ENCODE measurements at regions not wholly inside any gene's neighbourhood (a gene's known extent, or its start where the extent isn't known, plus 50 kb on each side); places are given as distances from the start of the nearest gene placed in this dataset.

- H3K4me2 ChIP-seq (ENCODE audit: extremely low read depth, insufficient read depth, low read length): no peak overlapping the region
- peaks cover 4% of the 10 kb centered on the region for H3K4me1 ChIP-seq (ENCODE audit: control insufficient read depth, extremely low read depth, insufficient read depth, low read length)
- no peaks in the 10 kb centered on the region for H3K79me2 ChIP-seq (ENCODE audit: control insufficient read depth, insufficient read depth, low read length)
- H3K9me3 ChIP-seq (ENCODE audit: control insufficient read depth, insufficient read depth, low read depth, low read length): no peaks in the 10 kb centered on the region
- H3K4me3 ChIP-seq (replicated peaks in 1 of 4; ENCODE audit: control extremely low read depth in 1 of 4, insufficient read depth in 1 of 4, low read depth in 3 of 4, low read length in 4 of 4): no peak overlapping the region
- no peaks in the 10 kb centered on the region for H3K27me3 ChIP-seq (ENCODE audit: control insufficient read depth, insufficient read depth, low read length)
- no peak for TF ChIP-seq EZH2 (IDR thresholded peaks at IDR 0.05; ENCODE audit: low read length, missing control alignments)
- no peak for TF ChIP-seq CTCF (conservative IDR thresholded peaks at IDR 0.05 in 1 of 2, IDR thresholded peaks at IDR 0.05 in 1 of 2; ENCODE audit: low read depth in 1 of 2, low read length in 2 of 2)
- no peaks in the 10 kb centered on the region for H4K20me1 ChIP-seq (ENCODE audit: control insufficient read depth, extremely low read depth, insufficient read depth, low read length)
- H2AFZ ChIP-seq (ENCODE audit: low read length): no peak overlapping the region
- no peaks in the 10 kb centered on the region for H3K36me3 ChIP-seq (ENCODE audit: control insufficient read depth, insufficient read depth, low read length)
- no peak for DNase-seq (ENCODE audit: low read depth in 2 of 2)
- H3K9ac ChIP-seq (ENCODE audit: insufficient read depth, low read length): no peak overlapping the region
- H3K27ac ChIP-seq (ENCODE audit: insufficient read depth, low read length): no peak overlapping the region
Observed at GRCh38 chr13:30120133-30120822, 187.1 kb downstream of the KATNAL1 start.

- Histone ChIP-seq H2AFZ (ENCODE audit: low read length) (no peak overlapping the region), H3K27ac (ENCODE audit: insufficient read depth, low read length) (no peak overlapping the region), H3K36me3 (ENCODE audit: control insufficient read depth, insufficient read depth, low read length) (no peaks in the 10 kb centered on the region), H3K79me2 (ENCODE audit: control insufficient read depth, insufficient read depth, low read length) (no peaks in the 10 kb centered on the region), H3K4me3 (replicated peaks in 1 of 4; ENCODE audit: control extremely low read depth in 1 of 4, insufficient read depth in 1 of 4, low read depth in 3 of 4, low read length in 4 of 4) (no peak overlapping the region), H3K4me2 (ENCODE audit: extremely low read depth, insufficient read depth, low read length) (peak overlapping the region; percentile 54), H4K20me1 (ENCODE audit: control insufficient read depth, extremely low read depth, insufficient read depth, low read length) (no peaks in the 10 kb centered on the region), H3K9me3 (ENCODE audit: control insufficient read depth, insufficient read depth, low read depth, low read length) (no peaks in the 10 kb centered on the region), H3K4me1 (ENCODE audit: control insufficient read depth, extremely low read depth, insufficient read depth, low read length) (peaks cover 5% of the 10 kb centered on the region), H3K27me3 (ENCODE audit: control insufficient read depth, insufficient read depth, low read length) (no peaks in the 10 kb centered on the region), H3K9ac (ENCODE audit: insufficient read depth, low read length) (no peak overlapping the region)
- TF ChIP-seq EZH2 (IDR thresholded peaks at IDR 0.05; ENCODE audit: low read length, missing control alignments) (no peak), CTCF (conservative IDR thresholded peaks at IDR 0.05 in 1 of 2, IDR thresholded peaks at IDR 0.05 in 1 of 2; ENCODE audit: low read depth in 1 of 2, low read length in 2 of 2) (no peak)
- DNase-seq (ENCODE audit: low read depth in 2 of 2): peak; percentile 18 to 85
Observed at GRCh38 chr13:30119476-30119875, 187.9 kb downstream of the KATNAL1 start.

GRCh38 chr13:30116379-30116778 lies 191.0 kb downstream of the KATNAL1 start:
- no peaks in the 10 kb centered on the region for H3K9me3 ChIP-seq (ENCODE audit: control insufficient read depth, insufficient read depth, low read depth, low read length)
- H2AFZ ChIP-seq (ENCODE audit: low read length): no peak overlapping the region

More at GRCh38 chr13:30116379-30116778, 191.0 kb downstream of the KATNAL1 start:
- H3K79me2 ChIP-seq (ENCODE audit: control insufficient read depth, insufficient read depth, low read length): no peaks in the 10 kb centered on the region
- no peak for TF ChIP-seq CTCF (conservative IDR thresholded peaks at IDR 0.05 in 1 of 2, IDR thresholded peaks at IDR 0.05 in 1 of 2; ENCODE audit: low read depth in 1 of 2, low read length in 2 of 2)
- TF ChIP-seq EZH2 (IDR thresholded peaks at IDR 0.05; ENCODE audit: low read length, missing control alignments): no peak
- H3K9ac ChIP-seq (ENCODE audit: insufficient read depth, low read length): no peak overlapping the region
- no peak overlapping the region for H3K27ac ChIP-seq (ENCODE audit: insufficient read depth, low read length)
- H4K20me1 ChIP-seq (ENCODE audit: control insufficient read depth, extremely low read depth, insufficient read depth, low read length): no peaks in the 10 kb centered on the region
- no peak overlapping the region for H3K4me2 ChIP-seq (ENCODE audit: extremely low read depth, insufficient read depth, low read length)
- no peaks in the 10 kb centered on the region for H3K36me3 ChIP-seq (ENCODE audit: control insufficient read depth, insufficient read depth, low read length)
- peaks cover 5% of the 10 kb centered on the region for H3K4me1 ChIP-seq (ENCODE audit: control insufficient read depth, extremely low read depth, insufficient read depth, low read length)
- no peaks in the 10 kb centered on the region for H3K27me3 ChIP-seq (ENCODE audit: control insufficient read depth, insufficient read depth, low read length)
- no peak overlapping the region for H3K4me3 ChIP-seq (replicated peaks in 1 of 4; ENCODE audit: control extremely low read depth in 1 of 4, insufficient read depth in 1 of 4, low read depth in 3 of 4, low read length in 4 of 4)
- no peak for DNase-seq (ENCODE audit: low read depth in 2 of 2)

Data from fibroblast of lung (primary cell).